GM18502 (cell line): ENCODE measurements at regions not wholly inside any gene's neighbourhood (a gene's known extent, or its start where the extent isn't known, plus 50 kb on each side); places are given as distances from the start of the nearest gene placed in this dataset.
"Not testable (repeated sequence)": the region's sequence is repeated elsewhere in the genome, so short reads cannot be mapped to it uniquely, and the experiment has no call there.

Experiments used
- ATAC-seq: cut with Tn5 transposase; IDR thresholded peaks from one replicate; pipeline ENCODE4 v1.9.1; 2021; ENCODE audit warnings: mild to moderate bottlenecking; ENCODE audit not compliant: unreplicated experiment, poor library complexity

- no peak for ATAC-seq
These were observed 131.3 kb downstream of the C6orf118 start for GRCh38 chr6:165178056-165178455.

- ATAC-seq = no peak
These were observed 135.9 kb downstream of the C6orf118 start for GRCh38 chr6:165173484-165173883.

- ATAC-seq = no peak
These were observed 141.5 kb downstream of the C6orf118 start for GRCh38 chr6:165167861-165168260.

- ATAC-seq = no peak
These were observed 142.1 kb downstream of the C6orf118 start for GRCh38 chr6:165167311-165167710.

- no peak for ATAC-seq
These were observed 145.9 kb downstream of the C6orf118 start for GRCh38 chr6:165163519-165163918.

- ATAC-seq = no peak
These were observed 149.9 kb downstream of the C6orf118 start for GRCh38 chr6:165159460-165159859.

GRCh38 chr6:165146456-165146855 is 162.9 kb downstream of the C6orf118 start:
- no peak for ATAC-seq

- ATAC-seq = no peak
These were observed 173.5 kb downstream of the C6orf118 start for GRCh38 chr6:165135889-165136288.

GRCh38 chr6:165129086-165129485 is 180.3 kb downstream of the C6orf118 start:
- no peak for ATAC-seq

- ATAC-seq = not testable (repeated sequence)
These were observed 181.7 kb downstream of the C6orf118 start for GRCh38 chr6:165127743-165128142.

- not testable (repeated sequence) for ATAC-seq
These were observed 184.7 kb downstream of the C6orf118 start for GRCh38 chr6:165124681-165125080.

- no peak for ATAC-seq
These were observed 190.0 kb downstream of the C6orf118 start for GRCh38 chr6:165119231-165120020.

- ATAC-seq = no peak
These were observed 190.7 kb downstream of the C6orf118 start for GRCh38 chr6:165118736-165119135.

- ATAC-seq = no peak
These were observed 191.6 kb downstream of the C6orf118 start for GRCh38 chr6:165117806-165118205.

- no peak for ATAC-seq
These were observed 192.3 kb downstream of the C6orf118 start for GRCh38 chr6:165117121-165117520.

GRCh38 chr6:165110860-165111259 is 198.5 kb downstream of the C6orf118 start:
- ATAC-seq = no peak

GRCh38 chr6:165109011-165109410 is 200.4 kb downstream of the C6orf118 start:
- ATAC-seq = no peak

GRCh38 chr6:165106261-165106660 is 203.1 kb downstream of the C6orf118 start:
- ATAC-seq = no peak

- ATAC-seq = no peak
These were observed 211.2 kb downstream of the C6orf118 start for GRCh38 chr6:165098165-165098564.

- ATAC-seq = no peak
These were observed 212.5 kb downstream of the C6orf118 start for GRCh38 chr6:165096868-165097267.

GRCh38 chr6:165096209-165096608 is 213.2 kb downstream of the C6orf118 start:
- ATAC-seq = no peak

GRCh38 chr6:165092881-165093595 is 216.4 kb downstream of the C6orf118 start:
- no peak for ATAC-seq
